GM21737 (cell line): ENCODE measurements at regions not wholly inside any gene's neighbourhood (a gene's known extent, or its start where the extent isn't known, plus 50 kb on each side); places are given as distances from the start of the nearest gene placed in this dataset.
"Not testable (repeated sequence)": the region's sequence is repeated elsewhere in the genome, so short reads cannot be mapped to it uniquely, and the experiment has no call there.

Source experiments
- ATAC-seq: cut with Tn5 transposase; IDR thresholded peaks from one replicate; pipeline ENCODE4 v1.9.1; 2021; ENCODE audit warnings: mild to moderate bottlenecking, moderate library complexity; ENCODE audit not compliant: unreplicated experiment

DNA sequence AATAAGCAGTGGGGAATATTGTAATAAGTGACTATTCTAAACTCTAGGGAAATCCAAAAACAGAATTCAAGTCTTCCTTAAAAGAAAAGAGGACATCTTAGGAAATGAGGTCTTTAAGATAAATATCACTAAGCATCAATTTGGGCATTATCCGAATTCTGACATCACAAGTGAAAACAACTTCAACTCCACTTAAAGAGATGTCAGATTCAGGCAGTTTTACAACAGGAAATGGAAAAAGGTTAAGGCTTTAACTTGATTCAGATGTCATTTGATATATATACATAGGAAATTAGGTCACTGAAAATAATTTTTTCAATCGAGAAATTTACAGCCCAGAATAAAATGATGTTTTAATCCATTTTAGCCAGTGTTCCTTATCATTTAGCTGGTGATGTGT is 435.4 kb downstream of the SETD4 start:
- no peak for ATAC-seq

DNA sequence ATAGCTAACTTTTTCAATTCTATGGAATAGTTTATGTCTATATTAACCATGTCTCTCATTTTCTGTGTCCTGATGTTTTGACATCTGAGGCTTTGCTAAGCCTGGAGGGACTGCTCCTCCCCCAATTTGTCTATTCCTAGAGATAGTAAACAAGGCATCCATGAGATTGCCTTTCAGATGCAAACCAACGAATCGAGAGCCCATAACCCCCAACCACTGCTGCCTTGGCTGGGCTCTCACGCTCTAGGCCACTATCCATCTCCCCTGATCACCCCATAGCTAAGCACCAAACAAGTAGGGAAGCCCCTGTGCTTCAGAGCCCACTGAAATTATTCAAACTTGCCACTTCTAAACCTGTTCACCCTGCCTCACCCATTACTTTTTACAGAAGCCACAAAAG is 437.7 kb downstream of the SETD4 start:
- no peak for ATAC-seq

DNA sequence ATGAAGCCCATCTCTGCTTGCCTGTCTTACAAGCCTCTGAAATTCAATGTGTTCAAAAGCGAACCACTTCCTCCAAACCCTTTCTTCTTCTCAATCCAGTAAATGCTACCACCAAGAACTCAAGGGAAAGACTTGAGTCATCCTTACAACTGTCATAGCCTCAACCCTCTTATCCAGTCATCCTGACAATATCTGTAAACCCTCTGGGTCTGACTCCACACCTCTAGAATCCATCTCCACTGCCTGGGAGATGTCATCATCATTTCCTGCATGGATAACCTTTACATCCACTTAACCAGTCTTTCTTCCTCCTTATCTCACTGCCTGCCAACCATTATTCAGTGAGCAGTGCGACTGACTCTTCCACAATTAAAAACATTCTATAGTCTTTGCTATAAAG is 441.1 kb downstream of the SETD4 start:
- no peak for ATAC-seq

DNA sequence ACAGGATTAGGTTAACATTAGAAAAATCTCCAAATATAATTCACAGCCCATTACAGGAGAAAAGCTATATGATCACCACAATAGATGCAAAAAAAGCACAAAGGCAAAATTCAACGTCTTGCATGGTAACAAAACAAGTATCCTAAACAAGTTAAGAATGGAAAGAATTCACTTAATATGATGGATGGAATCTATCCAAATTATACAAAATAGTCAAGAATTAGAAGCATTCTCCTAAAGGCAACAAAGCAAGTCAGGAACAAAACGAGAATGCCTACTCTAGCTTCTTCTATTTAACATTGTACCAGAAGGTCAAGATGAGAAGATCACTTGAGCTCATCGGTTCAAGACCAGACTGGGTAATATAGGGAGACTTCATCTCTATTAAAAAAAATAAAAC is 442.8 kb downstream of the SETD4 start:
- ATAC-seq, result no peak

DNA sequence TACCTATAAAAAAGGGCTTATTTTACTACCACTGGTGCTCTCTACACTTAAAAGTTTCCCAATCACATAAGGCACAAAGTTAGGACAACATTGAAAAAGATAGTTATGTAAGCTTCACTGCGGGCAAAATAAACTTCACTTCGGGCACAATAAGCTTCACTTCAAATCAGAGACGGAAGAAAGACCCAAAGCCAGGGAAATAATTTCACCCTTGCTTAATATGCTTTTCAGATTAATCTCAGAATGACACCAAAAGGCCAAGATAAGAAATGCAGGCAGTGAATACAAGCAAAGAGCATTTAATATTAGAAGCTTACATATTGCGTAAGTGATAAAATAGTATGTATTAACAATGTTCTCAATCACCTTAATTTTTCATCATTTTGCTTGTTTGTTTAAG is 444.2 kb downstream of the SETD4 start:
- no peak for ATAC-seq

DNA sequence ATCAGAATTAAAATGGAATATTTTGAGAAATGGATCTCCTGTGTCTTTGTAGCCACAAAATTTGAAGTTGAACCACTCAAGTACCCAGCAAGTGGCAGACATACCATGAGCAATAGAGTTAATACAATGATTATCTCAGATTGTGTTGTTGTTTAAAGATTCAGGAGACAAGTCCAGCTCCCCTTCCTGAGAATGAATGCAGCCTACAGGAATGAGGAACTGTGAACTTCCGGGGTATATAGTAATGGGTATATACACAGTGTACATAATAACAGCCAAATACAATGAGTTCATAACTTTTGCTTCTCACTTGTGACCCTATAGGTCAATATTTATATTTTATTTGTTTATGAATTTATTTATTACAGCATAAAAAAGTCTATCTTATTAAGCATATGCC is 445.0 kb downstream of the SETD4 start:
- ATAC-seq, result no peak

DNA sequence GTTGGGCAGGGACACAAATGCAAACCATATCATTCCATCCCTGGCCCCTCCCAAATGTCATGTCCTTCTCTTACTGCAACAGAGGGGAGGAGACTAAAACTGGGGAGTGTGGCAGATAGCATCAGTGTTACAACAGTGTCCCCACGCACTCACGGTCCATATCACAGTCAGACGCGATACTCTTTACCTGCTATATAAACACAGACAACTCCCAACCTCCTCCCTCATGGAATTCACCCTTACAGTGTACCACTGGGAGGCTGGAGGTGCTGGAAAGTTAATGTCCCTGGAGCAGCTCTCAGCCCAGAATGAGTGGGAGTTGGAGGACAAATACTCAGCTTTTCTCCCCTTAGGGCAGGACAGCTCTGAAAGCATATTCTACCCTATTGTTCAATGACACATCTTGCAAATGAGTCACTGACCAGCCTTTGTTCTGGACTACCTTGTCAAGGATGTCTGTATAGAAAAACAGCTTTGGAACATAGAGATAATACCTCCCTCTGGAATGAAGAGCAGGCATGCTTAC is 445.9 kb downstream of the SETD4 start:
- no peak for ATAC-seq

DNA sequence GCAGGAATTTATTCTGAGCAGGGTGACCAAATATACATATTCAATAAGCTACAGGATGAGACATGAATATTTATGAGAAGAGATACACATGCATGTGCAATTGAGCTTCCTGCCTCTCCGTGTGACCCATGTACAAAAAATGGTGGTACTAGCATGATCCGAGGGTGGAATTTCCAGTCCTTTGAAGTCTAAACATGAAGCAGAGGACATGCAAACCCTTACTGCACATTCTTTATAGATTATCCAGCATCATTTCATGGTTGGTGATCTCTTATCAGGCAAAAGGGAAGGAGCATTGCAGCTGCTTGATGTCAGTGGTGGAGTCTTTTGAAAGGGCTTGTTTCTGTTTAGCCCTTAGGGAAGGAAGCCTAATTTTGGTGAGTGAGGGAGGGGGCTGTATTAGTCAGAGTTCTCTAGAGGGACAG is 448.6 kb downstream of the SETD4 start:
- ATAC-seq, result no peak

DNA sequence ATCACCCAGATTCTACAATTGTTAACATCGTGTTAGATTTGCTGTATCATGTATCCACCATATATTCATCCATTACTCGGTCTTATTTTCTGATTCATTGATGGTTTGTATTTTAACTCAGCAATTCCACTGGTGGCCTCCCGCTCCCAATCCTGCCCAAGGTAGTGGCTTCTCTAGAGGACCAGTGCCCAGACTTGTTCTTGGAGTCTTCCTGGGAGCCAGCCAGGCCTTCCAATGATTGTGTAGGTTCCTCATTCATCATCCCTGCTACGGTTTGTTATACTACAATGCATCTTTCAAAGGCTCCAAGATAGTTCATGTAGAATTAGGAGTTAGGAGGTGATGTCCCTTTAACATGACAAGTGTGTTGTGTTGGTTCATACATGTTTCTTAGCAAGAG is 451.1 kb downstream of the SETD4 start:
- no peak for ATAC-seq

DNA sequence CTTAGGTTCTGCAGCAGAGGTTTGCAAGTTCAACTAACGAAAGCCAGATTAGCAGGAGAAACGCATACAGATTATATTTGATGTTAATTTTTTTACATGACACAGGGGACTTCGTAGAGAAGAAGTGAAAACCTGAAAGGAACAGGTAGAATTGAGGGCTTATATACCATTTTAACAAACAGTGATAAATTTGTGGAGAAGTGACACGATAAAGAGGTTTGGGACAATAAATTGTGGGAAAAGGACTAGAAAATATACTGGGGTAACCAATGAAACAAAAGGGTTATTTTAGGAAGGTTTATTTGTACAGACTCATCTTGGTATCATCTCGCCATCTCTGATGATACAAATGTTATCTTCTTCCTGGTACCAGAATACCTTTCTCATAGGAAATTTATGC is 452.9 kb downstream of the SETD4 start:
- ATAC-seq, result no peak

DNA sequence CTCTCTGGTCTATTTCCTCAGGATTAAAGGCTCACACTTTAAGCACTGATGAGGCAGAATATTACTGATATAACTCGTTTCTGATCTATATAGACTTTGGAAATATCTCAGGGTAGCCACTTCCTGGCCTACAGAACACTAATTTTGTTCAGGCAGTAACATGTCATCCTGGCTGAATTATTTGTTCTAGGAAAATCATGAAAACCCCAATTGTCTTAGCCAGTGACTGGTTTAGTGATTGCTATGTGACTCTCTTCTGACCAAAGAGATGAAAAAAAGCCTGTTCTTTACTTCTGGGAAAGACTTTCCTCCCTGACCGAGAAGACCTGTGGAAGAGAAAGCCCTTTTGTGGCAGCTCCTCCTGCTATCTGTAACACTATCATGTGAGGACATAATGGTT is 453.7 kb downstream of the SETD4 start:
- ATAC-seq, result no peak

DNA sequence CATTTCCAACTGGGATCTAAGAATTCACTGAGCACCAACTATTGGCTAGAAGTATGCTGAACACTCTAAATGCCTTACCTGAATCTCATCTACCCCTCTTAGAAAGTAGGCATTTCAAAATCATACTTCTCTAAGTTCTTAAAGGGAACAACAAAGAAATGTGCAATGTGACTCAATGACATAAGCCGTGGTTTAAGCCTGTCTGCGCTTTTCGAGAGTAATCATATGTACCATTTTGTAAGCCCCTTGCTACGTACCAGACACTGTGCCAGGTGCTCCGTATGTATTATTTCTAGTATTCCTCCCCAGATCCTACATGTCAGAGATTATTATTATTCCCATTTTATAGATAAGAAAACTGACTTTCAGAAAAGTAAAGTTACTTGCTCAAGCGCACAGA is 454.2 kb downstream of the SETD4 start:
- ATAC-seq, result no peak

DNA sequence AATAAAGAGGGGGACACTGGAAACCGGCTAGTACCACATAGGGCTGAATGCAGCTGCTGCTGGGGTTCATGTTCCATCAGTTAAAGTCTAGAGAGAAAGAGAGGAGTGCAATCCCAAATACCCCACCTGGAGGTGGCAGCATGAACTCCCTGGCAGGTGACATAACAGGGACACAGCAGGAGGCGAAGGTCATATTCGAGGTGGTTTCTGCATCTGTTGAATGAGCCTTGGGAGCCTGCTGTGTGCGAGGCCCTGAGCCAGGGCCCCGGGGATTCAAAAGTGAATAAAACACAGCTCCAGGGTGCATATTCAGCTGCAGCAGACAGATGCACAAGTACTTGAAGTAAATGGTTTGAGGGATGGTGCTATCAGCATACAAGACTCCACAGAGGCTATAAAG is 456.8 kb downstream of the SETD4 start:
- no peak for ATAC-seq

DNA sequence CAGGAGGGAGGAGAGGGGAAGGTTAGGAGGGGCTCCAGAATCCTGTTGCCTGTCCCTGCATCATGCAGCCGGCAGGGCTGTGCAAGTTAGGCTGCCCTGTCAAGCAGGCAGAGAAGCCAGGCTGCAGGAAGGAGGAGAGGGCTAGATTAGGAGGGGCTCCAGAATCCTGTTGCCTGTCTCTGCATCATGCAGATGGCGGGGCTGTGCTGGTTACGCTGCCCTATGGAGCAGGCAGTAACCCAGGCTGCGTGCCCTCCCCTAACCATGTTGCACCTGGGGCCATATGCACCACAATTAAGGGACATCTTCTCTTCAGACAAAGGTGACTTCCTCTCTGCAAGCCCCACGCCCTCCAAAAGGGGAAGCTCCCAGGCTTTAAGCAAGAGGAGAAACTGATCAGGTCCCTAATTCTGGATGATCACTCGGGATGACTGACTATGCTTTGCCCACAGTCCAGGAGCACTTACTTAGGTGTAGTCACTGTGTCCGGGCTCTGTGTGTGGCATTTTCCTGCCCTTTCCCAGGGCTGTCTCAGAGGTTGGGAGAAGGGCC is 457.4 kb downstream of the SETD4 start:
- no peak for ATAC-seq

DNA sequence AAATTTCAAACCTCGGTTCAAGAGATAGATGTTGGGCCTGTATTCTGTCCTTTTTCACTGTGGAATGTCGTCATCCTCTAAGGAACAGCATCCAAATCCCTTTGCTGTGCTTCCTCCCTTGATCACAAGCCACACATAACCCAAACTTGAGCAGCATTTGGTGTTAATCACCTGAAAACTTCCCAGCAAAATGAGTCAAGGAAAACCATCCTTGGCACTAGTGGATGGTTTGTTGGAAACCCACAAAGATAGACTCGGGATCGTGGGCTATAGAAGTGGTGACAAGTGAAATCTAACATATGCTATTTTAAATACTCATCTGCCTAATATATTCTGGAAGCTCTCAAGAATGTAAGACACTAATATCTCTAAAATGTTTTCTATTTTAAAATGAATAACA is 459.1 kb downstream of the SETD4 start:
- ATAC-seq, result no peak

DNA sequence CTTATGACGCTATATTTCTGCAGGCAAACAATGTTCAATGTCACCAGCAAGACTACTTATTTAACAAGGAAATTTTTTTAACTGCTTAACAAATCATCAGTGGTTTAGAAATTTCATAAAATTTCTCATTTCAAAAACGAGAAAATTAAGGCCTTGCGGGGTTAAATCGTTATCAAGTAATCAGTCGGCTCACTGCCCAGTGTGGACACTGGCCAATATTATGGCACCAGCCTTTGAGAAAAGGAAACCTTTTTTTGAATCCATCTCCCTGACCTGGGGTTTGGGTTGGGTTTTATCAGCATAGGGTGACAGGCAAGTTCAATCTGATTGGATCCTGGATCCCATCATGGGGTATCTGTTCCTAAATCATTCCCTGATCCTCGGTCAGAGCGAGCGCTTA is 461.2 kb downstream of the SETD4 start:
- ATAC-seq, result no peak

DNA sequence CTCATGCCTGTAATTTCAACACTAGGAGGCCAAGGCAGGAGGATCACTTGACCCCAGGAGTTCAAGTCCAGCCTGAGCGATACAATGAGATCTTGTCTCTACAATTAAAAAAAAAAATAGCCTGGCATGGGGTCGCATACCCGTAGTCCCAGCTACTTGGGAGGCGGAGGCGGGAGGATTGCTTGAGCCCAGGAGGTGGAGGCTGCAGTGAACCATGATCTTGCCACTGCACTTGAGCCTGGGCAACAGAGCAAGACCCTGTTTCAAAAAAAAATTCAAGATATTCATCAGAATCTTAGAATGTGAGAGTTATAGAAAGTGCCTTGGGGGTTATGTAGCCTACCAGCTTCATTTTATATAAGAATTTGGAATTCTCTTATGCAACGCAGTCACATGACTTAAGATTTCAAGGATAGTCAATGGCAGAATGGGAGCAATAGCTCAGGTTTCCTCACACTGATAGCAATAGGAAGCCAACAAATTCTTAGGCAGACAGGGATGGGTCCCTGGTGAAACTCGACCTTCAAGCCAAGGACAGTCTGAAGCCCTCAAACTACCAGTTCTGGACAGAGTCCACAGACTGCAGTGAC is 462.5 kb downstream of the SETD4 start:
- no peak for ATAC-seq

DNA sequence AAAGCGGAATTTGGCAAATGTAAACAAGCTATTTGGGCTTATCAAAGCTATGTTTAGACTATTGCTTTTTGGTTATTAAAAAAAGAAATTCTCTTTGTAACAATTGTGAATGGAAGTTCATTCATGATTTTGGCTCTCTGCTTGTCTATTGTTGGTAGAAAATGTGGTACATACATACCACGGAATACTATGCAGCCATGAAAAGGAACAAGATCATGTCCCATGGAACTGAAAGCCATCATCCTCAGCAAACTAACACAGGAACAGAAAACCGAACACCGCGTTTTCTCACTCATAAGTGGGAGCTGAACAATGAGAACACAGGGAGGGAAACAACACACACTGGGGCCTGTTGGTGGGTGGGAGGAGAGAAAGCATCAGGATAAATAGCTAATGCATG is 465.4 kb downstream of the SETD4 start:
- ATAC-seq, result no peak

DNA sequence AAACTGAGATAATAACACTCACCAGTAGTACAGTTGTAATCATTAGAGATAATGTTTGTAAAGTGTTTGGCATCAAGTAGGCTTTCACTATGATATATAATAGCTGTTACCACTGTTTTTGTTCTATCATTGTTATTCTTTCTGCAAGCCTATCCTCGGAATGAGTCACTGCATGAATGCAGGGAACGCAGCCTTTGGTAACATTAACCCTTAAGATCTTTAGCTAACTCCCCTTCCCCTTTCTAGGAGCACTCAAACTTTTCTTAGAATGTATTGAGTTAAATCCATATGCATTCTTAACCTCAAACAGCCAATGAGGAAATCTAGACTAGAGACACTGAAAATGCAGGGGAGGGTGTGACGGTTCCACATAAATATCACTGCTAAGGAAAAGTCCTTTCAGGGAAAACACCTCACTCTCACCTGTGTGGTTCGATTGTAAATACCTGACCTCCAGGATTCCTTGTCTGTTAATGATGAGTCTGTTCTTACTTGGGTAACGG is 467.3 kb downstream of the SETD4 start:
- no peak for ATAC-seq

DNA sequence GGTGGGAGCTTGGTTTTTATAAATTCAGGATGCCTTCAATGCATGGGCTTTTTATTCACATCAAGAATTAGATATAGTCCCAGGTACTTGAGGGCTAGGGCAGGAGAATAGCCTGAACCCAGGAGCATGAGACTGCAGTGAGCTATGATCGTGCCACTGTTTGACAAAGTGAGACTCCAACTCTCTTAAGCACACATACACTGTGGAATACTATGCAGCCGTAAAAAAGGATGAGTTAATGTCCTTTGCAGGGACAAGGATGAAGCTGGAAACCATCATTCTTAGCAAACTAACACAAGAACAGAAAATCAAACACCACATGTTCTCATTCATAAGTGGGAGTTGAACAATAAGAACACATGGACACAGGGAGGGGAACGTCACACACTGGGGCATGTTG is 470.0 kb downstream of the SETD4 start:
- not testable (repeated sequence) for ATAC-seq

DNA sequence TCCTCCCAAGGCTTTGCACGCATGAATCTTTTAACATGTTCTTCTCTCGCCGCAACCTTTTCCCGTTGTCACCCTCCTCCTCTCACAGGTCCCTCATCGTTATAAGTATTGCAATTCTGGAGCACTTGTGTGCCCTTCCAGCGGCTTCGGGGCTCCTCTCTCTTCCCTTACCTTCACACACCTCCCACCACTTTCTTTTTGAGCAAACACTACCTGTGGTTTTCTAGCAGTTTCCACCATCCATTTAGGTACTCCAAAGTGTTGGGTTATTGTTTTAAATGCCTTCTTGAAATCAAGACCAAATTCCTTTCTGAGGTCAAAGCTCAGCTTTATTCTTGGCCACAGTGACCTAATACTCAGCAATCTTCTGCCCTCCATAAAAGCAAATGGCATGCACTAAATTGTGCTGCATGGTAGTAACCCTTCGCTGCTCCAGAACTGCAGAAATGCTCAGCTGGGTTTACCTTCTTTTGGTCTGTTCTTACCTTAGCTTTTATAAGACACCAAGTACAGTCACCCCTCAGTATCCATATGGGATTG is 472.4 kb downstream of the SETD4 start:
- no peak for ATAC-seq

DNA sequence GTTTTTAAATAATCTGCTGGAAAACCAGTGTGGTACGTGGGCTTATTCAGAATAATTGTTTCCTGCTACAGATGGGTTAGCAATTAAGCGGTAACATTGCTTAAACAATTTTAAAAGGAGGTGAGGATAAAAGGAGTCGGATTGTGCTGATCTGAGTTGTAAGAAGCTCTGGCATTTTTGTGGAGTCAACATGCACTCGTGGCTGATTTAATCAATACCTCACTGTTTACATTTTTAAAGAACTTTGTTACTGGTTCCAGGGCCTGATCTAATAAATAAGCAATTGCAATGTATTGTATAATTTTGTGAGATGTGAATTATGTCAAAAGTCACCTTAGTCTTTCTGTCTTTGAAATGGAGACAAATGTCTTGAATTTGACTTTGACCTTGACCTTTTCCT is 474.0 kb downstream of the SETD4 start:
- ATAC-seq, result no peak

DNA sequence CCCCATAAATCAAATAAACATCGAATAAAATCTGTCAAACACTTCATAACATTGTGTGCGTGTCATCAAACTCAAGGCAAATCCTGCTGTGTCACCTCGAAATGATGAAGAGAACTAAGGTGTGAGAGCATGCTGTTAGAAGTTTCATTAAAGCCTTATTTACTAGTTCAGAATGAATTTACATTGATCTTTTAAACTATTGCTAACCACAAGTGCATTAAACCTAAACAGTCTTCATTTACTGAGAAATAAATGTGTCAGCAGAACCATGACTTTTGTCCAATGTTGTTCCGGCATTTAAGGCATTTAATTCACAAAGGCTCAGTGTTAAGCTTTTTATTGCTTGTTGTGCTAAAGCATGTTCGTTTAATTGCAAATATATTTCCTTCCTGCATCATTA is 474.4 kb downstream of the SETD4 start:
- ATAC-seq, result no peak
